NCI-H510A treated with DMSO at 0.1 percent for 48 hours (cell line): ENCODE measurements at regions not wholly inside any gene's neighbourhood (a gene's known extent, or its start where the extent isn't known, plus 50 kb on each side); places are given as distances from the start of the nearest gene placed in this dataset.

ENCODE experiments used
- DNase-seq: peaks from one replicate; lab custom pipeline; 2025; lab: John Stamatoyannopoulos, UW

DNA sequence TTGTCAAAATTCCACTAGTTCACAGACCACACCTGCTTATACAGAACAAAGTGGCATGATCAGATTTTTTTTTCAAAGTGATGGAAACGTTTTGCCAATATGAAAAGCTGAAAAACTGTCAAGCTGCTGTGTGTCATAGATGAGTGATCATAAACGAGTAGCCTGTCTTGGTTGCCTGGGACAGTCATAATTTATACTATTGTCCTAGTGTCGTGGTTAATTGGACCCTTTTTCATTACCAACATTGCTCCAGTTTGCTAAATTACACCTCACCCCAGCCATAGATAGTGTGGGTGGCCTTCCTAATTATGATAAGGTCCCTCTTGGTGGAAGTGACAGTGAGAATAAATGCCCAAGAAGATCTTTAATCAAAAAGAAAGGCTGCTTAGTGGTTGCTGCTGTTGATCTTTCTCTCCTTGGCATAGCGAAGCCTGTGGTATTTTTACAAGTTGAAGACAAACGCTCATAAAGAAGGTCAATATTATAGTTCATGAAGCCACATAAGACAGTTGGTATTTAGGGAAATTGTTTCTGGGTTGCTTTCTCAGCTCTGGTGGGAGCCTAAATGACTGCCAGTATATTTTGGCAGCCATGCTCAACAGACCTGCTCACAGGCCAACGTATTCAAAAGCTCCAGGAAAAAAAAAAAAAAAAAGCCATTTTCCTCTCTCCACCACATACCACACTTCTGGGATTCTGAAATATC, 478.1 kb downstream of the PLA2G4A start:
- DNase-seq, result no peak

DNA sequence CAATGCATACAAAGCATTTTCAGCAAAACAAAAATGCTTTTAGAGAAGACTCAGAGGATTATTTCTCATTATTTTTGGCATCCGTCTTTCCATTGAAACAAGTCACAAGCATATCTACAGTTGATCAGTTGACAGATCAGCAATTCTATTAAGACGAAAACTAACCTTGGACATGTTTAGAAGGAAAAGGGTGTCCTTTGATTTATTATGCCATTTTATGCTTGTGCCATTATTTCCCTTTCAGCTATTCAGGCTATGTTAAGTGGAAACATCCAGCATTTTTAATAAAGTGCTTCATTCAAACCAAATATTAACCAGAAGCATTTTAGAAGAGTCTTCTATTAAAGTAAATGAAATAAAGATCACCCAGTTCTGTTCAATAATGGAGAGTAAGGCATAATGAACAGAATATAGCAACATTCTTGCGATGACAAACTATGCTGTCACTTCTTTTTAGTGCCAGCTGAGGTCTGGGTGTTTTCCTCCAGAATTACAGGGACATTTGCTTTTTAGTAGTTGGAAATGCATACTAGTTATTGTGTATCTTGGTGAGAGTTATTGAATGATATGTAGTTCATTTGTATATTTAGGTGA, 481.4 kb downstream of the PLA2G4A start:
- DNase-seq, result no peak

DNA sequence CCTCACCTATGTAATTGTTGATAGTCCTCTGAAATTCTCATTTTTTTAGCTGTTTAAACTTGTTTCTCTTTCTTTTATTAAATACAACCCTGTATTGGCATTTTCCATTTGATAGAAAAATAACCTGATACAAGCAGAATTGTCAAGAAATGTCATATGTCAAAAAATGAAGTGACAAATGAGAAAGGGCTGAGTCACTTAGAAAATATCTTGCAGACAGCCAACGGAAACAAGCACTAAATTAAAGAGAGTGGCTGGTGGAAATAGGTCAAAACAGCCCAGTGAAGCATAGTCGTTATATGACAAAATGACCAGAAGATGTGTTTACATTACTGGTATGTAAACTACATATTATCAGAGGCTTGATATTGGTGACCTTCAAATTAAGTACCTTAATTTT, 484.4 kb downstream of the PLA2G4A start:
- no peak for DNase-seq

DNA sequence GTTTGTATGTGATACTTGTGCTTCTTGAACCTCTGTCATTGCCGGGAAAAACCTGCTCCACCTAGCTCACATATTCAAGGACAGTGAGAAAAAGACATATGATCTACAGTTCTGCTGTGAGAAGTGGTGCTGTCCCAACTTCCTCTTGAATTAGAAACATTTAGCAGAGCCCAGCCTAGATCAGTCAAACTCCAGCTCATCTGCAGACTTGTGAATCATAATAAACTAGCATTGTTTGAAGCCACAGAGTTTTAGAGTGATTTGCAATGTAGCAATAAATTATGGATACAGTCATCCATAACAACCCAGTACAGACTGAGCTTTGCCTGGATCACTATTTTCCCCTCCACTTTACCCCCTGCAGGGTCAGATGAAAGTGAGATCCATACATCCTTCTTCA, 497.8 kb downstream of the PLA2G4A start:
- DNase-seq, result no peak

DNA sequence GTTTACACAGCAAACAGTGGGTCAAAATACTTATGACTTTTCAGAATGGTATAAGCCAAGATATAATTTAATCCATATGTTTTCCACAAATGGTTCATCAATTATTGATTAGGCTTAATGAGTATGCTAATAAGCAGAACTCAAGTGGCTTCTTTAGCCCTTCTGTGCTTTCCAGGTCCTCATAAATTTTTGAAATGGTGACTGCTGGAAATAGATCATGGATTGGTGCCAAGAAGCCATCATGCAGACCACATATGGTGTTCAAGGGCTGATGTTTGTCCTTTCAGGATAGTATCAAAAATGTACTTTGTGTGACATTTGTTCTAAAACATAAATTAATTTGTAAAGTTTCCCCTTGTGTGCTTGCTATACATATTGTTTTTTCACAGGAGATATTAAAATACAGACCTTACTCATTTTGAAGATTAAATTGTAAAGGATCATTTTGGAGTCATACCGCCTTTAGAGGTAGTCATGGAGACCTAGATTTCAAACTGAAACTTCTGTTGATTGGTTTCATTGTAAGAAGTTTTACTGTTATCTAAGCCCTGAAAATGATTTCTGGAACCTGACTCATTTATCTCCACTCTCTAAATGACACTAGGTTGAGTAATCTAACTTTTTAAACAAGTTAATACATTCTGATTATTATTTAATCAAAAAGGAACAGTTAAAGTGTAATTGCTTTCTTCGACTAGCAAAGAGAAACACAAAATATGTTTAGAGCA, 507.9 kb downstream of the PLA2G4A start:
- peak; percentile 3 for DNase-seq

DNA sequence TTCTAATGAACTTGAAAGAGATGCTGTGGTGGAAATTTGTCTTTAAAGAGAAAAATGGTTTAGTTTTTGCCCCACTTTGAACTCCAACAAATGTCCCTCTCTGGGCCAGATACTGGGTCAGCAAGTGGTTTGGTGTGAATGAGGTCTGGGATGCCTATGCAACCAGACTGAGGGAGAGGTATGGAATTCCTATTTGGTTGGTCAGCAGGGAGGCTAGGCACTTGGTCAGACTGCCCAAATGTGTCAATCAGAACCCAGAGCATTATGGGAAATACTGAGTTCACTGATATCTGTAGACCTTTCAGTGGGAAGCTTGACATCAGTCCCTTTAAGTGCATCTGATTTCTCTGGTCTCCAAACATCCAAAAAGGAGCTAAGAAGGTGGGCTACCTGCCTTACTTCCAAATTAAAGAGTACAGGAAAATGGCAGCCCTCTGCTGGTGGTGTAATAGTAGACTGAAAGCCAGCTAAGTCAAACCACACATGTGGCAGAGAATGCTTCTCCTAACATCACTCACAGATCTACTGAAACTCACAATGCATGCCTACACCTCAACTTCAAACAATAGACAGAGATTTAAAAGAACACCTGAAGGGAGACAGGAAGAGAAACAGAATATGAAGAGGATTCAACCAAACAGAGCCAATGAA, 510.1 kb downstream of the PLA2G4A start:
- DNase-seq, result no peak

DNA sequence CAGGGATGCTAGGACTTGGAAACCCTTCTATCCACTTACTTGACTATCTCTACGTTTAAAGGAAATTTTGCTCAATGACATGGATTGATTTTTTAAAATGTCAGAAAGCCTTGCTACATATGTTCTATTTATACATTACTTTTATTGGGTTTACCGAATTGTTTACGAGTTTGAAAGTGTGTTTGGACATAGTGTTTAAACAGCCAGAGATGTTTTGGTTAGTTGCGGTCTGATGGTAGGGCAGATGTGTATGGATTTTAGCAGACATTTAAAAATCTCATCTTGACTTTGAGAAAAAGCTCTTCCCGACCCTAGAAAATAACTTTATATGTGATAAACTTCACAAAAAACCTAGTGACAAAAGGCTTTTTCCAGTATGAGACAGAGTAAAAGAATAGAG, 513.7 kb downstream of the PLA2G4A start:
- DNase-seq, result no peak

DNA sequence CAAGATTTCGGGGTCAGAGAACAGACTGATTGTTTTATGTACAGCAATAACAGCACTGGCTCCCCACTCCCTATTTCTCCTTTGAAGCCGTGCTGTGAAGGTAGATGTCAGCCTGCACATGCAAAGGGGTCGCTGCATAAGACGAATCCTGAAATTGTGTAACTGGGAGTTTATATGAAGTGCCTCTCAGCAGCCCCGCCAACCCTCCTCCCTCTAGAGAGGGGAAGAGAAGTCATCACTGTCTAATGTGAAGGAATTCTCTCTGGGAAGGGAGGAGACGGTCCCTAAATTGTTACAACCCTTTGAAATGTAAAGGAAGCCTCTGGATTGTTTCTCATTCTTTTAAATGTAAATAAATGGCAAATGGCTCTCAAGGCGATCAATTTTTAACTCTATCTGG, 545.3 kb downstream of the PLA2G4A start:
- no peak for DNase-seq

DNA sequence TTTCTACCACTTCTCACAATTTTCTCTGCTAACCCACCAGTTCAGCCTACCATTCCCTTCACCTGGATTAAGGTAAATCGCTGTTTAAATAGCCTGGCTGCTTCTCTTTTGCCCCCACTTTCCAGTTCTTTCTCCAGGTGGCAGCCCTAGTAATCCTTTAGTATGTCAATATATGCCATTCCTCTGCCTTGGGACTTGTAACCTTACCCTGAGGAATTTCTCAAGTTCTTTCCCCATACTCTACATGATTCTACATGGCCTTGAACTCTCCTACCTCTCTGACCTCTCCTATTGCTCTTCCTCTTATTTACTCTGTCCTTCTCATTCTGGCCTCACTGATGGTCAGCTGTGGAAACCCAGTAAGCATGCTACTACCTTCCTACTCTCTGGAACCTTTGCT, 546.0 kb downstream of the PLA2G4A start:
- DNase-seq, result no peak

DNA sequence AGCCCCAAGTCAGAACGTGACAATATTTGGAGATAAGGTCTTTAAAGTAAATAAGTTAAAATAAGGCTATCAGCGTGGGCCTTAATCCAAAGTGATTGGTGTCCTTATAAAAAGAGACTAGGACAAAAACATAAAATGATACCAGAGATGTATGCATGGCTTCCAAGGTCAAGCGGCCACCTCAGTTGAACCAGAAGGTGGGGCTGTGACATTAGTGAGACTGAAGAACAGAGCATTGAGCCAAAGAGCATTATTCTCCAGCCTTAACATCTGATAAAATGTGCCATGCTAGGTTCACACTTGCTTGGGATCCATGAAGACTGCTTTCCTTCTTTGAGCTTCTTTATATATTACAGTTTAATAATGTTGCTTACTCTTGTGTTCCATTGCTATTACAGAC, 554.6 kb downstream of the PLA2G4A start:
- no peak for DNase-seq

DNA sequence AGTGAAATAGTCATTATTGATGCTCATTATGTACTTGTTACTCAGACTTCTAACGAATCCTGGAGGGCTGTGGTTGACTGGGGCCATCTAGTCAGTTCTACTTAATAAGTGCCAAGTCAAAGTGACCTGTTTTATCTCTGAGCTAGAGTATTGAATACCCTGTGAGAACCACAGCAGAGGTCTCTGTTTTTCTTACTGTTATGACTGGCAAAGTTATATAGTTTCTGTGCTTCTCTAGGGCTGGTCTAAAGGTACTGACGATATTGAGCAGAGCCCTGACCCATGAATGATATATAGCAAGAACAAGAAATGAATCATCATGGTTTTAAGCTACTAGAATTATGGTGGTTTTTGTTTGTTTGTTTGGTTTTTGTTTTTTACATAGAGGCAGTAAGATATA, 555.8 kb downstream of the PLA2G4A start:
- DNase-seq, result no peak

DNA sequence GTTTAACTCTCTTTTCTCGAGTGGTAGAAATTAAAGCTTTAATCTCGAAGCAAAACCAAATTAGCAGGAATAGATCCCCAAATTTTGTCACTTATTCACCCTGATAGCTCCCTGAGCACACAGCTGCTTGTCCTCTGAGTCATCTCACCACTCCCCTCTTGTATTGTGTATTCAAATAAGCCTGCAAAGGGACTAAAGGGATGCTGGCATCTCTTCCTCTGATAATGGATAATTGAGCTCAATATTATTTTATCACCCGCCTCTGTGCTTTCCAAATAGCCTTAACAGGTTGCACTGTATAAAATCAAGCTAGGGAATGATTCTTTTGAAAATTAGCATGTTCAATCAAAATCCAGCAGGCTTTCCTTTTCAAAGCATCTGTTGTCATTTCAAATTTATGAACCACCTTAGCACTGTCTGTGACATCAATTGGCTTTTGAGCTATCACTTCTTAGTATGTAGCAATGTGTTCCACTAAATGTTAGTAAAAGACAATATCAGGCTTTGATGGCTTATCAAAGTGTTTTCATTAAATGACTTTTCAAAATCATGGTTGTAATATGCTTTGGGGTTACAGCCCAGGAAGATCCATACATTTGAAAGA, 561.6 kb downstream of the PLA2G4A start:
- DNase-seq, result no peak

DNA sequence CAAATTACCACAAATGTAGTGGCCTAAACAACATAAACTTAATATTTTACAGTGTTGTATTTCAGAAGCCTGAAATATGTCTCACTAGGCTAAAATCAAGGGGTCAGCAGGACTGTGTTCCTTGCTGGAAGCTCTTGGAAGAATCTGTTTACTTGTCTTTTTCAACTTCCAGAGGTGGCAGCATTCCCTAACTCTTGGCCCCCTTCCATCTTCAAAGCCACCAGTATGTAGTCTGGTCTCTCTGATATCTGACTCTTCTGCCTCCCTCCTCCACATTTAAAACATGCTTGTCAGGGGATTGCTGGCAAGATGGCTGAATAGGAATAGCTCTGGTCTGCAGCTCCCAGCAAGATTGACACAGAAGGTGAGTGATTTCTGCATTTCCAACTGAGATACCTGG, 567.5 kb downstream of the PLA2G4A start:
- DNase-seq, result no peak

DNA sequence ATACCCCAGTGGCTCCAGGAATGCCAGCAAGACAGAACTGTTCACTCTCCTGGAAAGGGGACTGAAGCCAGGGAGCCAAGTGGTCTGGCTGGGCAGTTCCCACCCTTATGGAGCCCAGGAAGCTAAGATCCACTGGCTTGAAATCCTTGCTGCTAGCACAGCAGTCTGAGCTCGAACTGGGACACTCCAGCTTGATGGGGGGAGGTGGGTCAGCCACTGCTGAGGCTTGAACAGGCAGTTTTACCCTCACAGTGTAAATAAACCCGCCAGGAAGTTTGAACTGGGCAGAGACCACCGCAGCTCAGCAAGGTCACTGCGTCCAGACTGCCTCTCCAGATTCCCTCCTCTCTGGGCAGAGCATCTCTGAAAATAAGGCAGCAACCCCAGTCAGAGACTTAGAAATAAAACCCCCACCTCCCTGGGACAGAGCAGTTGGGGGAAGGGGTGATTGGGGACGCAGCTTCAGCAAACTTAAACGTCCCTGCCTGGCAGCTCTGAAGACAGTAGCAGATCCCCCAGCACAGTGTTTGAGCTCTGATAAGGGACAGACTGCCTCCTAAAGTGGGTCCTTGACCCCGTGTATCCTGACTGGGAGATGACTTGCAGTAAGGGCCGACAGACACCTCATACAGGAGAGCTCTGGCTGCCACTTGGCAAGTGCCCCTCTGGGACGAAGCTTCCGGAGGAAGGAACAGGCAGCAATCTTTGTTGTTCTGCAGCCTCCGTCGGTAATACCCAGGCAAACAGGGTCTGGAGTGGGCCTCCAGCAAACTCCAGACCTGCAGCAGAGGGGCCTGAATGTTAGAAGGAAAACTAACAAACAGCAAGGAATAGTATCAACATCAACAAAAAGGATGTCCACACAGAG, 568.4 kb downstream of the PLA2G4A start:
- no peak for DNase-seq

DNA sequence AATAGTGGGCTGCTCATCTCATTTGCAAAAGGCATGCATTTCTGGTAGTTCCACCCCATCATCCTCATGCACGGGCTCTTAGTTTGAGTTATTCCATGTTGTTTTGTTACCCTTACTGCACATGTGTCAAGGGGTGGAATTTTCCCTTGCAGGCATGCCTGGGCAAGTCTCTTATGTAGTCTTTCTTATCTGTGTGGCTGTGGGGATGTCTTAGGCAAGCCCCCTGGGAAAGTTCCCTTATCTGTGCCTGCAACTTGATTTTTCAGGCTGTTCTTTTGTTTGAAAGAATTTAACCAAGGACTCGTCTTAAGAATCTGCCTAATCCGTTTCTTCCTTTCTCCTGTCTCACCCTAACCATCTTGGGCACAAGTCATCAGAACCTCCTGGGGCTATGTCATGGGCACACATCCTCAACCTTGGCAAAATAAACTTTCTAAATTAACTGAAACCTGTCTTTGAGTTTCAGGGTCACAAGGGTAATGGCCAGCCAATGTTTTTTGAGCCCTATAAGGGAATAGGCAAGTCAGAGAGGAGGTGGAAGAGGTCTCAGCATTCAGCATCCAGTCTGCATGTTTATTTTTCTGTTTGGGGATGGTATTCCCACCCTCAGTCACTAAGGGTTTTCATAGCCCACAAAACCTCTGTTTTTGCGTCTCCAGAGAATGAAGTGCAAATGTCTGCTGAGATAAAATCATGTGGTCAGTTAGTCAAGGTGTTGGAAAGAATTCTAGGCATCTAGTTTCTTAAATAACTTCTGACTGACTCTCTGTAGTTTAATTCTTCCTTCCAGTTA, 579.7 kb downstream of the PLA2G4A start:
- no peak for DNase-seq

DNA sequence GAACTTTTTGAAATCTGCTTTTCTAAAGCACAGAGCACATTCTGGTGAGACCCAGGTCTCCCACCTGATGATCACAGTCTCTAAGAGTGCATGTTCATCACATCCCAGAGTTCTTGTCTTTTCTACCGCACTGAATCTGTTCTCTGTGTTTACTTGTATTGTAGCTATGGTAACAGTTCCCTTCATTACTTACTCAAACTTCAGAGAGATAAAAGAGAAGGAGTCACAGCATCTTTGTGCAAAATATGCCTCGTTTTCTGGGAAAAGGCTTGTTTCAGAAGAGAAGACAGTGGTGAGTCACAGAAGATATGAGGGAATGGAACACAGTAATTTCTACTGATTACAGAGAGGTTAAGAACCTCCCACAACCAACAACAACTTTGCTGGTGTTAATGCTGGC, 580.6 kb downstream of the PLA2G4A start:
- no peak for DNase-seq

DNA sequence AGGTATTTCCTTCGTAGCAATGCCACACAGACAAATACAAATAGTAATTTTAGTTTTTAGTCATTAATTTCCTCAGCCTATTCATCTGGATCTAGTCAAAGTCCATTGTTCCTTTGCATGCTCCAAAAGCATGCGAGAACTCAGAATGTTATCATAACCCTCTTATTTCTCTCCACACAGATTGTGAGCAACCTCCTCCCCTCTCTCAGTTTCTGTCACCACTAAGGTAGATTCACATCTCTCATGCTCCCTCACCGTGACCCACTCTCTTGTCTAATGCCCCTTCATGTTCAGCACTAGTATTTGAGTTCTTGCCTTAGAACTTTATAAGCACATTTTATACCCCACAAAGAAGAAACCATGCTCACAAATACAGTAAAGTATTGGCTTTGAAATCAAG, 582.4 kb downstream of the PLA2G4A start:
- no peak for DNase-seq

DNA sequence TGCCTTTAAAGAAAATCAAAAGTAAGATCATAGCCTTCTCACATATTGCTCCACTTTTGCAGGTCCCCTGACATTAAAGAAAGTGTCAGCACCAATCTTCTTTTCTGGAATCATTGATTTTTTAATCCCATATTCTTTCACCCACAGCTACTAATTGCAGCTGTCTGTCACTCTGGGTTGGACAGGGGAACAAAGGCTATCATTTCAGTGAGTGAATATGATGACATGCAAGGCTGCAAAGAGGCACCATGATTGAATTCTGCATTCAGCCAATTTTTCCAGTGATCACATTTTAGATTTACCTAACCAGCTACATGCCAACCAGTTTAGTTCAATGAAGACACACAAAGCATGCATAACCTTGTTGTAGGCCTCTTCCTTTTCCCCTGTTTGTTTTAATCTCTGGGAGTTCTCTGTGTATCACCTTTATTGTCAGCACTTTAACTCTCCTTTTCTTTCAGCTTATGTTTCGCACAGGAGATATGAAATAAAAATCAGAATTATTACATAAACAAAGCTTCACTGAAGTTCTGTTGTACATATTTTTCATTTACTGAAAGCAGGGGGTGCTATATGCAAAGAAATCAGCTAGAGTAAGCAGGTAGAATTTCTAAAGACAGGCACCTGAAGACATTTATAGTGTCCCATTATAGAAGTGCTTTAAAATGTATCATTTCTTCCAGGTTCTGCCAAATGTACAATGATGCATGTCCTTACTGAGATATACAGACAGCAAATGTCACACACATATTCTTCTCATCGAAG, 584.8 kb downstream of the PLA2G4A start:
- DNase-seq, result peak; percentile 61

DNA sequence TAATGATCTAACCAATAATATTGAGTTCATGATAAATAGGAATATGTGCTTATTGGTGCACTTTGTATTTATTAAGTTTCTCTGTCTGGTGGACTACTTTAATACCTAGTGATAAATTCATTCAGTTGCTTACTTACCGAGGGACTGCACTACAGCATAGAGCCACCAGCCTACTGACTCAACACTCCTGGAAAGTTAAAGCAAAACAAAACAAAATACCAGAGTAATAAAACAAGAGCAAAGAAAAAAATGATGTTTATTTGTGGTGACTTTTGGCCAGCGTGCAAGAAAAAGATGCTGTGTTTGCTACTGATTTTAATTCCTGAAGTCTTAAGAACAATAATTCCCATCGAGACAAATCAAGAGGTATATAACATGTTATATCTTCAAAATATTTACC, 586.3 kb downstream of the PLA2G4A start:
- DNase-seq, result no peak

DNA sequence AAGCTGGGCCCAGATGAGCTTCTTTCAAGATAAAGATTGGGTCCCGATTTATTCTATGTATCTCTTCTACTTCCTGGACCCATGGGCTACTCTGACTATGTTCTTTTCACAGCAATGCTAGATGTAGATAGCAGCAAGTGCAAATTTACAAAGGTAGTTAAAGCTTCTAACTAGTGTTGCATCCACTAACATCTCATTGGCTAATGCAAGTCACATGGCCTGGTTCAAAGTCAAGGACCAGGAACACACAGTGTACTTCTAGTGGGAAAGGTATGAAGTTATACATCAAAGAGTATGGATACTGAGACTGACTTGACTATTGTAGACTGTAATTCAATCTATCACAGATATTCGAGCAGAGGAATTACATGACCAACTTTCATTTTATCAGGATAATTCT, 588.8 kb downstream of the PLA2G4A start:
- DNase-seq, result no peak
